ENCODE measurements at regions not wholly inside any gene's neighbourhood (a gene's known extent, or its start where the extent isn't known, plus 50 kb on each side); places are given as distances from the start of the nearest gene placed in this dataset.

DNA sequence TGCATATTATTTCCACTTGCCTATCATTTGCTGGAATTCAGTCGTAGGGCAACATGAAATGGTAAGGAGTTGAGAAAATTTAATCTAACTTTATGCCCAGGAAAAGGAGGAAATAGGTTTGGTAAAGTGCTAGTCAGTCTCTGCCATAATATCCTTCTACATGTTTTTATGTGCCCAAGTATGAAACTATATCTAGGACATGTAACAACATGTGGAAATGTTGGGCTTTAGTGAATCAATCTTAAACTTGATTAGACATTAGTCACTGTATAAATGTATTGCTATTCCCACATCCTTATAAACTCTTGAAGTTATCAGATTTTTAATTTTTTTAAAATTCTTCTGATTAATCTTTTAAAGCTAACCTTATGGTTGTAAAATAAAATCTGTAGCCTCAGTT is 204.7 kb upstream of the ZRANB2 start:
- intact Hi-C loops (cut with micrococcal nuclease; ENCODE audit: unreplicated experiment), result no loop called here
- TF ChIP-seq, protein P1, sequence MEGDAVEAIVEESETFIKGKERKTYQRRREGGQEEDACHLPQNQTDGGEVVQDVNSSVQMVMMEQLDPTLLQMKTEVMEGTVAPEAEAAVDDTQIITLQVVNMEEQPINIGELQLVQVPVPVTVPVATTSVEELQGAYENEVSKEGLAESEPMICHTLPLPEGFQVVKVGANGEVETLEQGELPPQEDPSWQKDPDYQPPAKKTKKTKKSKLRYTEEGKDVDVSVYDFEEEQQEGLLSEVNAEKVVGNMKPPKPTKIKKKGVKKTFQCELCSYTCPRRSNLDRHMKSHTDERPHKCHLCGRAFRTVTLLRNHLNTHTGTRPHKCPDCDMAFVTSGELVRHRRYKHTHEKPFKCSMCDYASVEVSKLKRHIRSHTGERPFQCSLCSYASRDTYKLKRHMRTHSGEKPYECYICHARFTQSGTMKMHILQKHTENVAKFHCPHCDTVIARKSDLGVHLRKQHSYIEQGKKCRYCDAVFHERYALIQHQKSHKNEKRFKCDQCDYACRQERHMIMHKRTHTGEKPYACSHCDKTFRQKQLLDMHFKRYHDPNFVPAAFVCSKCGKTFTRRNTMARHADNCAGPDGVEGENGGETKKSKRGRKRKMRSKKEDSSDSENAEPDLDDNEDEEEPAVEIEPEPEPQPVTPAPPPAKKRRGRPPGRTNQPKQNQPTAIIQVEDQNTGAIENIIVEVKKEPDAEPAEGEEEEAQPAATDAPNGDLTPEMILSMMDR (IDR thresholded peaks at IDR 0.05; ENCODE audit: insufficient read depth in 1 of 2, low read depth in 1 of 2, low read length in 1 of 2, severe bottlenecking in 1 of 2, unreplicated experiment in 1 of 2), result no peak
- Histone ChIP-seq H3K9me3 (no peaks in the 10 kb centered on the region), H3K36me3 (ENCODE audit: control insufficient read depth, insufficient read depth, low read length) (no peaks in the 10 kb centered on the region), H3K4me1 (no peaks in the 10 kb centered on the region), H3K4me3 (ENCODE audit: low read depth, low read length) (no peak overlapping the region), H3K27me3 (replicated peaks; ENCODE audit: control insufficient read depth, insufficient read depth, low read length) (no peaks in the 10 kb centered on the region)
- ChIA-PET POLR2A (no interaction called here), CTCF (no interaction called here)
- Mint-ChIP-seq H3K27ac (ENCODE audit: unreplicated experiment) (no peak overlapping the region), H3K4me1 (ENCODE audit: low read depth, unreplicated experiment) (no peaks in the 10 kb centered on the region), H3K9me3 (ENCODE audit: unreplicated experiment) (no peaks in the 10 kb centered on the region), H3K36me3 (ENCODE audit: insufficient read depth, unreplicated experiment) (no peaks in the 10 kb centered on the region), H3K27me3 (ENCODE audit: insufficient read depth, unreplicated experiment) (no peaks in the 10 kb centered on the region), H3K4me3 (ENCODE audit: unreplicated experiment) (no peak overlapping the region)
- no peak for DNase-seq
- BruUV-seq (replicated peaks), result no TSS peak

DNA sequence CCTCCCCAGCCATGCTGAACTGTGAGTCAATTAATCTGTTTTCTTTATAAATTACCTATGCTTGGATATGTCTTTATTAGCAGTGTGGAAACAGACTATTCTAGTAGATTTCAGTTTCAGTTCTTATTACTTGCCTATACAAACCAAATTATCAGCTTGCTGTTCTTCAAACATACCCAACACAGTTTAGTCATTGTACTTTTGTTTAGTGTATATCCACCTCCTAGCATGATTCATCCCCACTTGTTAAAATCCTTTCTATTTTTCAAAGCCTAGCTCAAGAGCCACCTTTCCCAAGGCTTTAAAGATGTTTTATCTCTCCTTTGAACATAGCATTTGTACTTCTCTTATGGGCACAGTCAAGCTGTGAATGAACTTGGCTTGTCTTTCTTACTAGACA is 195.6 kb upstream of the ZRANB2 start:
- ChIA-PET POLR2A (no interaction called here), CTCF (no interaction called here)
- H3K4me1 Mint-ChIP-seq (ENCODE audit: low read depth, unreplicated experiment), result no peaks in the 10 kb centered on the region
- H3K27ac Mint-ChIP-seq (ENCODE audit: unreplicated experiment), result no peak overlapping the region
- H3K36me3 Mint-ChIP-seq (ENCODE audit: insufficient read depth, unreplicated experiment), result no peaks in the 10 kb centered on the region
- no peaks in the 10 kb centered on the region for H3K9me3 Mint-ChIP-seq (ENCODE audit: unreplicated experiment)
- TF ChIP-seq, protein P1 (IDR thresholded peaks at IDR 0.05; ENCODE audit: insufficient read depth in 1 of 2, low read depth in 1 of 2, low read length in 1 of 2, severe bottlenecking in 1 of 2, unreplicated experiment in 1 of 2), result no peak
- Histone ChIP-seq H3K36me3 (ENCODE audit: control insufficient read depth, insufficient read depth, low read length) (no peaks in the 10 kb centered on the region), H3K27me3 (replicated peaks; ENCODE audit: control insufficient read depth, insufficient read depth, low read length) (no peaks in the 10 kb centered on the region), H3K4me1 (no peaks in the 10 kb centered on the region), H3K4me3 (ENCODE audit: low read depth, low read length) (no peak overlapping the region), H3K9me3 (no peaks in the 10 kb centered on the region)
- BruUV-seq (replicated peaks), result no TSS peak
- DNase-seq, result no peak
- H3K27me3 Mint-ChIP-seq (ENCODE audit: insufficient read depth, unreplicated experiment), result no peaks in the 10 kb centered on the region
- intact Hi-C loops (cut with micrococcal nuclease; ENCODE audit: unreplicated experiment), result no loop called here
- H3K4me3 Mint-ChIP-seq (ENCODE audit: unreplicated experiment), result no peak overlapping the region

DNA sequence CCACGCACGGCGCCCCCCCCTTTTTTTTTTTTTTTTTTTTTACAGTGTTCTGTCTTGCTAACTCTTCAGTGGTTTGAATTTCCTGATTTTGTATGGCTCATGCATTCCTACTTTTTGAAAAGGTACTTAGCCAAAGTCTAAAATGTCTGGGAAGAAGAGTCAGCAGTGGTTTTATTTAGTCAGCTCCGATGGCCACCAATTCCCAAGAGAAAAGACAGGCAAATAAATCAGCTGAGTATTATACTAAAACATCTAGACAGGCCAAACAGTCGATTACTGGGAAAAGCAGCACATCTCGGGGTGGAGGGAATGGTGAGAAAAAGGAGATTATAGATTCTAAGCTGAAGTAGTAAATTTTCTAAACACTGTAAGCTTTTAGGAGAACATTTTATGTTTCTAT is 192.5 kb upstream of the ZRANB2 start:
- Mint-ChIP-seq H3K36me3 (ENCODE audit: insufficient read depth, unreplicated experiment) (no peaks in the 10 kb centered on the region), H3K4me1 (ENCODE audit: low read depth, unreplicated experiment) (no peaks in the 10 kb centered on the region), H3K9me3 (ENCODE audit: unreplicated experiment) (no peaks in the 10 kb centered on the region), H3K27me3 (ENCODE audit: insufficient read depth, unreplicated experiment) (no peaks in the 10 kb centered on the region), H3K4me3 (ENCODE audit: unreplicated experiment) (no peak overlapping the region), H3K27ac (ENCODE audit: unreplicated experiment) (no peak overlapping the region)
- CTCF ChIA-PET, result no interaction called here
- BruUV-seq (replicated peaks), result no TSS peak
- Histone ChIP-seq H3K4me1 (no peaks in the 10 kb centered on the region), H3K27me3 (replicated peaks; ENCODE audit: control insufficient read depth, insufficient read depth, low read length) (no peaks in the 10 kb centered on the region), H3K9me3 (no peaks in the 10 kb centered on the region), H3K36me3 (ENCODE audit: control insufficient read depth, insufficient read depth, low read length) (no peaks in the 10 kb centered on the region), H3K4me3 (ENCODE audit: low read depth, low read length) (no peak overlapping the region)
- intact Hi-C loops (cut with micrococcal nuclease; ENCODE audit: unreplicated experiment), result no loop called here
- DNase-seq, result no peak
- TF ChIP-seq, protein P1 (IDR thresholded peaks at IDR 0.05; ENCODE audit: insufficient read depth in 1 of 2, low read depth in 1 of 2, low read length in 1 of 2, severe bottlenecking in 1 of 2, unreplicated experiment in 1 of 2), result no peak
- POLR2A ChIA-PET, result no interaction called here

Measured in Caco-2 (cell line).